GM21529 (cell line): ENCODE measurements at regions not wholly inside any gene's neighbourhood (a gene's known extent, or its start where the extent isn't known, plus 50 kb on each side); places are given as distances from the start of the nearest gene placed in this dataset.
"Not testable (repeated sequence)": the region's sequence is repeated elsewhere in the genome, so short reads cannot be mapped to it uniquely, and the experiment has no call there.

ENCODE experiments used
- ATAC-seq: cut with Tn5 transposase; IDR thresholded peaks from one replicate; pipeline ENCODE4 v1.9.1; 2021; ENCODE audit not compliant: unreplicated experiment

DNA sequence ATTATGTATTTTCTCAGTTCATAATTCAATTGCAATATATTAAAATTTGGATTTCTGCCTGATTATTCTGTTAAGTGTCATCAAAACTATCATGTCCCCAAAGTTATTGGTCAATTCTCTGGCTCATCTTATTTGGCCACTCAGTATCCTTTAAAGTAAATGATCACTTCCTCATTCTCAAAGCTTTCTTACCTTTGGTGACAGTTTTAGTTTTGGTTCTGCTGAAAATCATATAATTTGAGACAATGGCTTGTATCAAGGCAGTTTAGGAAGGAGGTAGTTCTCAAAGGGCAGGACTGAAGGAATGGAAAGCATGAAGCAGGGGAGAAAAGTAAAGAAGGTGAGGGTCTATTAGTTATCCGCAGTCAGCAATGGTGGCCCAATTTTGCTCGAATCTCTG is 1832.1 kb downstream of the ARAP2 start:
- no peak for ATAC-seq

DNA sequence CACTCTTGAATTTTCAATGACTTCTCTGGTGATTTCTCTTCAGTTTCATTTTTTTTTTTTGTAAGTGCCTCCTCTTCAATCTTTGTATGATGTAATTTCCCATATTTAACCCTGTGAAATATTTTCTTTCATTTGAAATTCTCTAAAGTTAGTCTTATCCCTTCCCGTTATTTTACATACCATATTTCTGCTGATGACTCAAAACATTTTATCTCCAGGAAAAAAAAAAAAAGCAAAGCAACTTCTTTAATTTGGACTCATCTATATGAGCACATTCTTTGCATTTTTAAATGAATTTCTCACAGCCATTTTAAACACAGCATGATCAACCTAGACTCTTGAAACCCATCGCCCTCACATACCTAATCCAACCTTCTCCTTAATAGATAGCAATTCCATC is 1831.4 kb downstream of the ARAP2 start:
- ATAC-seq: no peak

DNA sequence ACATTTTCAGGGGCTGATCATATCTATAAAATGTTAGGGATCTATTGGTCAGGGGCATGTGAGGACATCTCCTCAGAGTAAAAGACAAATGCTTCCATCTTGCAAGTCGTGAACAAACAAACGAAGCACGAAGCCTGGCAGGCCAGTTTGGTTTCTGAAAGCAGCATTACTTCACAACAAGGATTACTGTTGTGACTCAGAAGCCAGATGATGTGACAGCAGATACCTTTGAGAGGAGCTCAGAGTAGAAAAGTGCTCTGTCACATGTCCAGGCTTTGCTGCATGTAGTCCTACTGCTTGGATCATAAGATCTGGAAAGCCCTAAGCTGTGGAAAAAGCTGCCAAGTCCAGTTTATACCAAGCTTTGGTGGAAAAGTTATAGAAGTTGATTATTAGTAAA is 1827.2 kb downstream of the ARAP2 start:
- no peak for ATAC-seq

DNA sequence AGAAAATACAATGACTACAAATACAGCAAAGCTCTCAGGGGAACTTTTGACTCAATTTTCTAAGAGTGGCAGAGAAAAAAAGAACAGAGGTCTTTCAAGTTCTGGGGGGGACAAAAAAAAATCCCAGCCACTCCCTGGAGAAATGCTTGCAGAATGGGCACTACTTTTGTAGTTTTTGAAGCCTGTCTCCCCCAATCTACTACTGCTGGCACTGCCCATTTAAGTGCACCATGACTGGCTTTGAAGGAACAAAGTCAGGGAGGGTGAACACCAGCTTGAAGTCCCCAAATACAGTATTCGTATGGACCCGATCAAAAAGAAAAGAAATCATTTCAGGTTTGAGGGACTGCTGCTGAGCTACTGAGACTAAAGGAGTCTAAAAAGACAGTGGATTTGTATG is 1824.4 kb downstream of the ARAP2 start:
- no peak for ATAC-seq

DNA sequence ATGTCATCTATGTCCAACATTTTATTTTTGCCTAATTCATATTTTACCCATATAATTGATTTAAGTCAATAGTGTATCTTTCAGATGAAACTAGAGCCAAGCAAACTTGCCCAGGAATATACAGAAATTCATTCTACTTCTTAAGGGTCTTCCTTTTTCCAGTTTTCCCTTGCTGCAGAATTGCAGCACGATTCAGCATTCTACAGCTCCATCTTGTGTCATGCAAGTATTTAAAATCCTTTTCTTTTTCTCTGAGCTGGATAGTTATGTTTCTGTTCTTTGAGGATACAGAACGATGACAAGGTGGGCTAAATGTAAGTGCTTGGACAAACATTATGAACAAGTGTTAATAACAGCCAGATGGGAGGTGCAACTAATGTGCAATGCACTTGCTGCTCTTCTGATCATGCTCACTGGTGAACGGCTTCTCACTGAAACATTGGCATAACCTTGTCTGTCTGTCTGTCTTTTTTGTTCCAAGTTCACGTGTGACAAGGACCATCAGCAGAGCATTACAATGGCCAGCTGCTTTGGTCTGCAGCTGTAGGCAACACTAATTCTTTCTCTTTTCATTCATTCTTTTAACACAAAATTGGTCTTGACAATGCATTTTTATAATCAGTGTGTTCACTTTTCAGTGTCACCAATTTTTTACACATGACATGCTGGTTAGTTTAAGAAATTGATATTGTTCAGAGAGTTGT is 1821.7 kb downstream of the ARAP2 start:
- ATAC-seq: no peak

DNA sequence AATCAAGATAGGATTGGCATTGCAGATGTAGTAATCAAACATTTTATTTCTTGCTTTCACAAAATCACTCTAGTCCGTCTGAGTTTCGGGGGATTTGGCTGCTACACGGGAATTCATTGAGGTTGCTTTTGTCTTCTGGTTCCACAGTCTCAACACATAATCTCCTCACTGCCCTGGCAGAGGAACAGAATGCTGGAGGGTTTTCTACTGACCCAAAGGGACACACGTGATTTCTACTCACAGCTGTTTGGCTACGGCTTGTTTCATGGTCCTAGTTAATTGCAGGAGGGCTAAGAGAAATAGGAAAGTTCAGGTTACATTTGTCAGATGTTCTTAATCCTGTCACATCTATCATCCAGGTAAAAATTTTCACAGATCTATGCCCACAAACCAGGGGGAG is 1811.6 kb downstream of the ARAP2 start:
- ATAC-seq: no peak

DNA sequence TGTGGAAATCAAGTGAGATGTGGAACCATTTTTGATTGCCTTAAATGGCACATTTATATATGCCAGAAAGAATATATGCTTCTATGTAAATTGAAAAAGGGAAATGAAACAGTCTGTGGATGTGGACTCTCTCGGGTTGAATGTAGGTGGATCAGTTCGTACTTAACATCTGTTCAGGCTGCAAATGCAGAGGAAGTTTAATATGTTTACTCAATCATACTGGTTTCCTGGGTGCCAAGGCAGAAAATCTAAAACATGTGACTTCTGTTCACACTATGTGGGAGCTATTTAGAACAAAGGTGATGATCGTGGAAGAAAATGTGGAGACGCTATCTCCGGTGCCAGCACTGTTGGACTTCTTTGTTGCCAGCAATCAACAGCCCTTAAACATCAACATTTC is 1809.9 kb downstream of the ARAP2 start:
- not testable (repeated sequence) for ATAC-seq

DNA sequence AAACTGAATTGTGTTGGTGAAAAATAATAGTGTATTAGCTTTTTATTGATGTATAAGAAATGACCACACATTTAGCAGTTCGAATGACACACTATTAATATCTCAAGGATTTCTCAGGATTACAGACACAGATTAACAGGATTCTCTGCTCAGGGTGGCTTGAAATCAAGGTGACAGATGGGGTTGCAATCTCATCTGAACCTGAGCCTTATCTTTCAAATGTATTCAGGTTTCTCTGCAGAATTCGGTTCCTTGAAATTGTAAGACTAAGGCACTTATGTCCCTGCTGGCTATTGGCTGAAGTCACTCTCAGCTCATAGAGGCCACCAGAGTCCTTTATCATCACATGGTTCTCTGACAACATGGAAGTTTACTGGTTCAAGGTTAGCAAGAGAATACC is 1780.1 kb downstream of the ARAP2 start:
- ATAC-seq: no peak

DNA sequence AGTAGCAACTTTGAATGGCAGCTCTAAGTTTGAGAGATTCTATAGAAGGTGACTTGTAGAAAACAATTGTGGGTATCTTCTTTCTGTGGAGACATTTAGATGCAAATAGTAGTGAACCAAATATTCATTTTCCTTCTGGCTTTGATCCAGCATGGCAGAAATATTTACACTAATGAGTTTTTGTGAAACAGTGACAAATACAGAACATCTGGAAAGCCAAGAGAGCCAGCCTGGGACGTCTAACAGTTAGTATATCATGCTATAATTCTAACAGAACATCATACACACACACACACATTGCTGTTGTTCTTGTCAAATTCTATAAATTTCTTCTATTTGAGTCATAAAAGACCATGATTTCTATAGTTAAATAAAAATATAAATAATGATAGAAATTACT is 1777.9 kb downstream of the ARAP2 start:
- no peak for ATAC-seq

DNA sequence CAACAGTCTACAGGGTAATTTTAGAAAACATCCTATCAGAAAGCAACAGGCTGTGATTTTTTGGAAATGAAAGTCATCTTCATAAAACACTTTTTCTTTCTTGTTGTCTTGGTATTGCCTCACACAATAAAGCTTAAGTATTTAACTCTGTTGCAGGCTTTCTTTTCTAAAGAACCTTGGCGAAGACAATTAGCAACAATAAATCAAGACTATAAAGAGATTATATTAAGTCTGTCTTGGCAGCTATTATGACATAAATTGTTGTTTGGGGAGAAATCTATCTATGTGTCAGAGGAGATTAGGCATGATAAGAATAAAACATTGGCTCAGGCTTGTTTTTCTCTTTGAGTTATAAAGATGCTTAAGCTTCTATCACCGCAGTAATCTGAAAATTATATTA is 1774.8 kb downstream of the ARAP2 start:
- ATAC-seq: no peak

DNA sequence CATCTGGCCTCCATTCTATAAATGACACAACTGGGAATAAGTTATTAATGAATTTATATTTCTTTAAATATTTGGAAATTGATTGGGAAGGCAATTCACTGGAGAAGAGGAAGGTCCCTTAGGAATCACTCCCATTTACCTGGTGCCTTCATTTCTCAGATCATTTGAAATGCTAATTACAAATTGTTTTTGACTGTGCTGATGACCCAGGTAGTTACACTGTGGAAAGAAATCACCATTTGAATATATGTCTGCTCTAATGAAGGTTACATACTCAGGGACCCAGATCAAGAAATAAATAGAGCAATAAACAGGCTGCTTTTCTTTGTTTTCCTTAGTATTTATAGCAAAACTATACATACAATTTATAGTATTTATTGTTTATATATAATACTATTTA is 1759.1 kb downstream of the ARAP2 start:
- no peak for ATAC-seq

DNA sequence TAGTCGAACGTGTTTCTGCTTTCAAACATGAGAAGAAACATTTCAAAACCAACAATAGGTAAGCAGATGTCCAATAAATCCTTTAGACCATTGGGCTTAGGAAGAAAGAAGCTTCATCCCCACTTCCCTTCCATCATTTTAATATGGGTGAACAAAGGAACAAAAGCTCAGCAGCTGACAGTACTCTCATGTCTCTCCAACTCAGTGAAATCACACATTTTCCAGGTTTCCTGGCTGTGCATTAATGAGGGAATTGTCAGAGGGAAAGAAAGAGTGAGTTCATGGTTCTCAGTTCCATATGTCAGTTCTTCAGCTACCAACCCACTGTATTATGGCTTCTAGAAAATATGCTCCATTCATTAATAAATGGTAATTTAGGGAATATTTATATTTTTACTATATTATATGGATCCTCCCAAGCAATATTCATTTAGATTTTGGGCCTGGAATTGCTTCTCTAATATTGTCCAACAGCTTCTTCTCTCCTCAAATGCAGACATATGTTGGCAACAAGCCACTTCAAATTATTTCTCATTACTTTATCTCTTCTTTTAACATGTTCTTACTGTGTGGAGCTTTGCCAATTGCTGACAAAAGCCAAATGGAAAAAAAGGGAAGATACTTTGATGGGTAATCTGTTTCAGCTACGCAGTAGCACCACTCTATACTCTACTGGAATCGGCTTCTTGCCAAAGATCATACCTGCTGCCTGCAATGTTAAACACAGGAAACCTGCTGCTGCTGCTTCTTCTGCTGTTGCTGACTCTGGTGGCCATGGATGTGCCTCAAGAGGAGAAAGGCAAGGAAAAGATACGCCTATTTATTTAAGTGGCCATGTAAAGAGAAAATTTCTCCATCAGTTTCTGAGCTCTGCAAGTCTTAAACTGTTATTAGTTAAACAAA is 1757.6 kb downstream of the ARAP2 start:
- no peak for ATAC-seq

DNA sequence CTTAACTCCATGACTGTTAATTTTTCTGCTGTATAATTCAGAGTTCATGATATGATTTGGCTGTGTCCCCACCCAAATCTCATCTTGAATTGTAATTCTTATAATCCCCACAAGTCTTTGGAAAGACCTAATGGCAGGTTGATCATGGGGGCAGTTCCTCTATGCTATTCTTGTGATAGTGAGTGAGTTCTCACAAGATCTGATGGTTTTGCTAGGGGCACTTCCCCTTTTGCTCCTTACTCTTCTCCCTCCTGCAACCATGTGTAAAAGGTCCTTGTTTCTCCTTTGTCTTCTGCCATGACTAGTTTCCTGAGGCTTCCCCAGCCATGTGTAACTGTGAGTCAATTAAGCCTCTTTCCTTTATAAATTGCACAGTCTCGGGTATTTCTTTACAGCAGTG is 1751.9 kb downstream of the ARAP2 start:
- no peak for ATAC-seq

DNA sequence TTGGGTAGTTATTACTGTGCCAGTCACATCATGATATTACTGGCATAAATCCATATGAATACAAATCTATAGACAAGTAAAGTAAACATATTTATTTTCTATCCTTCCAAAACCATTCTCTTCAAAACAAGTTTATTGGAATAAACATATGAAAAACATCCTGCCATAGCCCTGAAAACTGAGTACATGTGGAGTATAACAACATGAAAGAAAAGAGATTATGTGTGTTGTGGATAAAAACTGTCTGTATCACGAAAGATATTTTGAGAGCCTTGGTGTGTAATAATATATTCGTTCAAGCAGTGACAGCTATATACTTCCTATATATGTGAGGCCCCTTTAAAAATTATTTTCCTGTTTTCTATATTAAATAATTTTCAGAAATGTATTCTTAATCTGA is 1742.2 kb downstream of the ARAP2 start:
- ATAC-seq: no peak

DNA sequence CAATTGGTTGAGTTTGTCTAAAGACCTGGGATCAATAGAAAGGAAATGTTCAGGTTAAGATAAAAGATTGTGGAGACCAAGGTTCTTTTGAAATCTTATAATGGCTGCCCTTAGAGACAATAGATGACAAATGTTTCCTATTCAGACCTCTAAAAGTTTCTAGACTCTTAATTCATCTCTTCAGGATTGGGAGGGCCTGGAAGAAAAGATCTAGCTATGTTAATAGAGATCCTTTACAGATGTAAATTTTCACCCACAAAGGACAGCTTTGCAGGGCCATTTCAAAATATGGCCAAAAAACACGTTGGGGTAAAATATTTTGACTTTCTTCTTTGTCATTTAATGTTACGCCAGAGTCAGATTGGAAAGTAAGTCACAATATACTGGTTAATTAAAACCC is 1739.6 kb downstream of the ARAP2 start:
- not testable (repeated sequence) for ATAC-seq

DNA sequence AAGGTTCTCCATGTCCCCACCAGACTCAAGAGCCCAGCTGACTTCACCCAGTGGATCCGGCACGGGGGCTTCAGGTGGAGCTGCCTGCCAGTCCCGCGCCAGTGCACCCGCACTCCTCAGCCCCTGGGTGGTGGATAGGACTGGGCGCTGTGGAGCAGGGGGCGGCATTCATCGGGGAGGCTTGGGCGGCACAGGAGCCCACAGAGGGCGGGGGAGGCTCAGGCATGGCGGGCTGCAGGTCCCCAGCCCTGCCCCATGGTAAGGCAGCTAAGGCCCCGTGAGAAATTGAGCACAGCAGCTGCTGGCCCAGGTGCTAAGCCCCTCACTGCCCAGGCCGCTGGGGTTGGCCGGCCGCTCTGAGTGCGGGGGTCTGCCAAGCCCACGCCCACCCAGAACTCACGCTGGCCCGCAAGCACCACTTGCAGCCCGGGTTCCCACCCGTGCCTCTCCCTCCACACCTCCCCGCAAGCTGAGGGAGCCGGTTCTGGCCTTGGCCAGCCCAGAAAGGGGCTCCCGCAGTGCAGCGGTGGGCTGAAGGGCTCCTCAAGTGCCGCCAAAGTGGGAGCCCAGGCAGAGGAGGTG is 1737.7 kb downstream of the ARAP2 start:
- ATAC-seq: not testable (repeated sequence)

DNA sequence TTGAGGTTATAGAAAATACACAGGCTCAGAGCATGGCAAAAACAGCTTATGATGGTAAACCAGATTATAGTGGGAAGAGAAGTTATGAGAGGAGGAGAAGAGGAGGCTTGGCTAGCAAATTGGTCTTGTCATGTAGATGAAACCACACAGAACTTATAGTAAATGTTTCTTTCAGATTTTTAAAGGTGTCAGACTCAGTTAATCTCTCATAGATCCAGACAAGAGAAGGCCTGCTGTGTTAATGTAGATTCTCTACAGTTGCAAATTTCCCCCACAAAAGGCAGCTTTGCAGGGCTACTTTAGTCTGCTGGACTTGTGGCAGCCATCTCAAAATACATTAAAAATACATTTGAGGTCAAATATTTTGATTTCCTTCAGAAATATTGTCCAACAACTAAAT is 1731.7 kb downstream of the ARAP2 start:
- ATAC-seq: no peak

DNA sequence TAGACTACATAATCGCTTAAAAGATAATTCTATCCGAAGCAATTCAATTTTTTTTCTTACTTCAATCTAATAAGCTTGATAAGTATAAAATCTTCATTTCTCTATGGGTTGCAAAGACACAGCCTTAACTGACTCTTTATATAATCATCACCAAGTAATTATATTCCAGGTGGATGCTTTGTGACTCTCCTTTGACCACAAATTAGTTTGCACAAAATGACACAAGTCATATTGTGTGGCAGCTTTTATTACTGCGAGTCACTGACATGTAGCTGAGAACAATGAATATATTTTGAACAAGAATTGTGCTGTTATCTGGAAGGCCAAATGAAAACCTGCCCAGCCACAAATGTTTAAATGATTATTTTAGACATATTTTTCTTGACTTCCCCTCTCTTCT is 1727.8 kb downstream of the ARAP2 start:
- ATAC-seq: no peak

DNA sequence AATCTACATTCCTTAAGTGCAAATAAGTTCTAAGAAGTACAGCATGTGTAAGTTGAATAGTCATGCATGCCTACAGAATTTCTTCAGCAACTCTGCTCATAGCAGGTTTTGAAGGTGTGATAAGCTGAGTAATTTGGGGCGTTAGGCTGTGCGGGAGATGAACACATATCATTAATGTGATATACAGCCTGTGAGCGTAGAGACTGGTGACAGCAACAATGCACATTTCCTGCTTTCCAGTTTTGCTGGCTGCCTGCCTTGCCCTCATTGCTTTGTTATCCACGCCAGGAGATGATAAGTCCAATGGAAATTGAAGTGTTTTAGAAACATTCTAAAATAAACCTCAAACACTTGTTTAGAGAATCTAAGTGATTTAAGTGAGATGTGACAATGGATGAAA is 1709.4 kb downstream of the ARAP2 start:
- no peak for ATAC-seq

DNA sequence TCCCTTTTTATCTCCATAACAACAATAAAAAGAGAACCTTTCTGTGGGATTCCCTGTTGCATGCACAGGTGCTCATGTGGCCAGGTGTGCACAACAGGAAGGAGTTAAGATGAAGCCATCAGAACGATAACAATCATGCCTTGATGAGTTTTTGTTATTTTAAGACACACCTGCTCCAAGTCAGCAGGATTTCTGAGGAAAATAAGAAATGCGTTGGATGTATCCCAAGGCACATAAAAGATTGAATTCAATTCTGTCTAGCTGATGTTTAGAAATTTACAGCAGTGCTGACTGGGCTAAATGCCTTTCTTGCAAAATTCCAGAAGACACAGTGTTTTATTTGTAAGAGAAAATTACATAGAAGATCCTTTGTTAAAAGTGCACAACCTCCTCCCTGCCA is 1678.2 kb downstream of the ARAP2 start:
- ATAC-seq: no peak

DNA sequence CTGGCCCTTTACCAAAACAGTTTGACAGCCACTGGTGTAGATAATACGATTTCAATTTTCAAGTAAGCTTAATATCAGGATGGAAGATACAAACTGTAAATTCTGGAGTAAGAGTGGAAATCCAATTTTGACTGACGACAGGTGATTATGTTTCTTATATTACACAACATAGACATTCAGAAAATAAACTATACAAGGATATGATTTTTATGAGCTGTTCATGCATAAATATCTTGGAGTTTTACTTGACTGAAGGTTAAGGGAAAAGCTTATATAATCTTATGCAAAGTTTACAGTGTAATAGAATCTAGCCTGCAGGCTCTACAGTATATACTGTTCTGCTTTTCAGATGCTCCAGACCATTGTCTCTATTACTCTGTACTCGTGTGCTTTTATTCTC is 1672.3 kb downstream of the ARAP2 start:
- ATAC-seq: no peak

DNA sequence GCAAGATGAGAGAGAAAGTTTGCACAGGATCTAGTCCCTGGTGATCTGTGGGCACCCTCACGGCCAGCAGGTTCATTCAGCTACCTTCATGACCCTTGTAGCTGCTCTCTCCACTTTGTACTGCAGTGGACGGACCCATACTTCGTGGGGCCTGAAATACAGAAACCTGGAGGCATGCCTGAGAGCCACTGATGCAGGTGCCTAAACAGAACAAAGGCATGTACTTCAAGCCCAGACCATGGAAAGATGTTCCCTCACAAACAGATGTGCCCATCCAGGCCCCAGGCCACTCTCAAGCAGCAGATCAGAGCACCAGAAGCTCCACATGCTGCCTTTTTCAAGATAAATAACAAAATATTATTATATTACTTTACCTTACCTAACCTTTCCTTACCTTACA is 1629.0 kb downstream of the ARAP2 start:
- no peak for ATAC-seq
